Fibroblast of skin of right biceps (primary cell): ENCODE measurements at regions not wholly inside any gene's neighbourhood (a gene's known extent, or its start where the extent isn't known, plus 50 kb on each side); places are given as distances from the start of the nearest gene placed in this dataset.

Experiments used
- DNase-seq: peaks from one replicate; pipeline ENCODE4 v3.0.0-alpha.2; 2013

DNA sequence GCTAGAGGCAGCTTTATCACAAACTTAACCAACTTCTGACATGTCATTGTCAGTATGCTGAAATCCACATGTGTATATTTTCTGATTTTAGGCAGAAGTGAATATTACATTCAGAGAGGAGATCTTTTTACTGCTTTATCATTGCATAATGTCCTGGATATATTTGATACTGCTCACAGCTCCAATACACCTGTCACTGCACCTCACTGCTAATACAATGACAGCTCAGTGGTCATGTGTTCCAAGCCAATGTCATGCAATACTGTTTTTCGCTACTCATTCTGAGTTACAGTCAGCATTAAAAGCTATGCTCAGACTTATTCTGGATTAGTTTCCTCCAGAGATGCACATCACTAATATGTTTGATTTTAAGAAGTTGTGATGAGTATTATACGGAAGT is 1604.6 kb downstream of the HACE1 start:
- DNase-seq = no peak

- DNase-seq = no peak
Observed at GRCh38 chr6:103236923-103237322, 1622.8 kb downstream of the HACE1 start.

DNA sequence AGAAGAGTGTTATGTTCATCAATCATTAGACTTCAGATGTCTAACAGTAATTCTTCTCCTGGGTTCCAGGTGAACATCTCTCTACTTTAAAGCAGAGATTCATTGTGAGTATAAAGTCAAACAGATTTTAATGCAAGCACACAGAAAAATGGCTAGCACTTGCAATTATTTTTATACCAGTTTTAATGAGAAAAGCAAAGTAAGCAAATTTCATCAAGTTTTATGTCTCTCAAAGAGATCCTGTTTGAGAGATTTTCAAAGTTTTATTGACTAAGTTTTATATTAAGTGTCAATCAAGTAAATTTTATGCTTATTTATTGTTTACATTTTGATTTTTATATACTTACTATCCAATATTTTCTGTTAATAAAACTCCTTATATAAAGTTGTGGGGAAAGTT is 1628.5 kb downstream of the HACE1 start:
- DNase-seq = no peak

GRCh38 chr6:103215847-103216246 is 1643.9 kb downstream of the HACE1 start:
- DNase-seq = peak; percentile 1

GRCh38 chr6:103210686-103211085 is 1649.0 kb downstream of the HACE1 start:
- no peak for DNase-seq

- DNase-seq = no peak
Observed at GRCh38 chr6:103198386-103198785, 1661.3 kb downstream of the HACE1 start.

GRCh38 chr6:103193413-103193812 is 1666.3 kb downstream of the HACE1 start:
- DNase-seq = no peak

DNA sequence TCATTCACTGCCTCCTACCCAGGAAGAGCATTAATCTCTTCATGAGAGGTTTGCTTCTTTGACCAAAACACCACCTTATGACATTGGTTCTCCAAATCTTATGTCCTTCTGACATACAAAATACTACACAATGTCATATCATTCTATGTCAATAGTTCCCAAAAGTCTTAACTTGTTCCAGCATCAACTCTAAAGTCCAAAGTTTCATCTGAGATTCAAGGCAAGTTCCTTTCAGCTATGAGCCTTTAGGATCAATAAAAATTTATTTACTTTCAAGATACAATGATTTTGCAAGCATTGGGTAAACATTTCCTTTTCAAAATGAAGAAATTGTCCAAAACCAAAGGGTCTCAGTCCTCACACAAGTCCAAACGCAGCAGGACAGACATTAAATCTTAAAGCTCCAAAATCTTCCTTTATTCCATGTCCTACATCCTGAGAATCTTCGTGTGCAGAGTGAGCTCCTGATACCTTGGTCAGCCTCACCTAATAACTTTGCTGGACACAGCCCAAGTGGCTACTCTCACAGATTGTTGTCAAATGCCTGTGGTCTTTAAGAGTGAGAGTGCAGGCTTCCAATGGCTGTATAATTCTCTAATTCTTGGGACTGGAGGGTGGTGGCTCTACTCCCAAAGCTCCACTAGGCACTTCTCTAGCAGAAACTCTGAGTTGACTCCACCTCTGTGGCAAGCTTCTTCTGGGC is 1668.2 kb downstream of the HACE1 start:
- no peak for DNase-seq

- no peak for DNase-seq
Observed at GRCh38 chr6:103184776-103185175, 1674.9 kb downstream of the HACE1 start.

GRCh38 chr6:103183831-103184411 is 1675.8 kb downstream of the HACE1 start:
- no peak for DNase-seq

- no peak for DNase-seq
Observed at GRCh38 chr6:103178193-103178592, 1681.5 kb downstream of the HACE1 start.

- DNase-seq = no peak
Observed at GRCh38 chr6:103177791-103178190, 1681.9 kb downstream of the HACE1 start.

DNA sequence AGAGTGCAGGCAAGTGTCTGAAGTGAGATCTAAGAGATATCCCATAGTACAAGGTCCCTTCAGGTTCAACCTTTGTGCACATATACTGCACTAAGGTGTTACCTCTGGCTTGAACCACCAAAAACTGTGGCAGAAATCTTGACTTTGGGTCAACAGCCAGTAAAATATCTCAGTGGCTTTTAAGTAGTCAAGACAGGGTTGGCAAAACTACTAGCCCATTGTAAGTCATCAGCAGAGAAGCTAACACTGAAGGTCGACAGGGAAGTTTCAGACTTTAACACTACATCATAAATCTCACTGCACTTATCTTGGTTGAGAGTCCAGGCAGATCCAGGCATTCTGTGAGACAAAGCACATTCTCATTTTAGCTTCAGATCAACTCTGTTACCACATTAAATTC is 1684.7 kb downstream of the HACE1 start:
- DNase-seq = no peak

- DNase-seq = no peak
Observed at GRCh38 chr6:103167345-103168071, 1692.2 kb downstream of the HACE1 start.

DNA sequence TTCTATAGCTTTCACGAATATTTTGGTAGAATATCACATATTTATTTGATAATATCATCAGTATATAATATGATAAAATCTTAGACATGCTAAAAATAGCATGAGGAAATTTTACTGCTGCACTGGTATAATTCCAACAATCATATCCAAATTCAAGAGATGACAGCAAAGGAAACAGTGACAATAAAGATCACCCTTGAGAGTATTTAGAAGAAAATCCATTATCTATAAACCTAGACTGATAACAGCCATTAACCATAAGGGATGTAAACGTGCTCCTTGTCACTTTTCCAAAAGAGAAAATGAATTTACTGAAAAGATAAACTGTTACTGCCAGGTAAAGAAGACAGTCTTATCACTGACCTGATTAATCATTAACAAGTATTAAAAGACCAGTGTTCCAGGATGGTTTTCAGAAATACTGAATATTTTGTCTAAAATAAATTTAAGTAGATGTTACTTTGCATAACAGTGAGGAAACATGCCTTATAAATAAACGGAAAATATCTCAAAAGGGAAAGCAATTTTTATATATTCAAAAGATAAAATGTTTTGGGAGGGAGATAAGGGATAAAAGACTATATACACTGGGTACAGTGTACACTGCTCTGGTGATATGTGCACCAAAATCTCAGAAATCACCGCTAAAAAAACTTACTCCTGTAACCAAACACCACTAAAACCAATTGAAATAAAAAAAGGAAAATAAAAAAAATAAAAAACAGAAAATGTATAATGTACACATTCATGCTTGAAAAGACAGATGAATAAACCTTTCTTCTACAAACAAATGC is 1704.7 kb downstream of the HACE1 start:
- DNase-seq = no peak

DNA sequence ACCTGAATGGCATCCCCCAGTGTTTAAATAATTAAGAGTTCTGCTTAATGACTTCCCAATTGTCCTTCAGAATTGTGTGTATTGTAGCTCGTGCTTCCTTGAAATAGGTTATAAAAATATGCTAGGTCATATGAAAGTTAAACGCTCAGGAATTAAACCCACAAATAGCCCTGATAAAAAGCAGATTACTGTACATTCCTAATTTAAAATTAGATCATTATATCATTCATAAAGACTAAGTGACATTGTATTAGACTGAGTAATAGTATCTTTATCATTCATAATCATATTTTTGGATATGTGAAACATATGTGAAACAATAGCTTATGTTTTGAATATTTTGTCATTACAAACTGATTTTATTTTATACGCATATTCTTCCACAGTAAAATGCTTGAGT is 1706.7 kb downstream of the HACE1 start:
- no peak for DNase-seq

GRCh38 chr6:103142902-103143301 is 1716.8 kb downstream of the HACE1 start:
- no peak for DNase-seq

DNA sequence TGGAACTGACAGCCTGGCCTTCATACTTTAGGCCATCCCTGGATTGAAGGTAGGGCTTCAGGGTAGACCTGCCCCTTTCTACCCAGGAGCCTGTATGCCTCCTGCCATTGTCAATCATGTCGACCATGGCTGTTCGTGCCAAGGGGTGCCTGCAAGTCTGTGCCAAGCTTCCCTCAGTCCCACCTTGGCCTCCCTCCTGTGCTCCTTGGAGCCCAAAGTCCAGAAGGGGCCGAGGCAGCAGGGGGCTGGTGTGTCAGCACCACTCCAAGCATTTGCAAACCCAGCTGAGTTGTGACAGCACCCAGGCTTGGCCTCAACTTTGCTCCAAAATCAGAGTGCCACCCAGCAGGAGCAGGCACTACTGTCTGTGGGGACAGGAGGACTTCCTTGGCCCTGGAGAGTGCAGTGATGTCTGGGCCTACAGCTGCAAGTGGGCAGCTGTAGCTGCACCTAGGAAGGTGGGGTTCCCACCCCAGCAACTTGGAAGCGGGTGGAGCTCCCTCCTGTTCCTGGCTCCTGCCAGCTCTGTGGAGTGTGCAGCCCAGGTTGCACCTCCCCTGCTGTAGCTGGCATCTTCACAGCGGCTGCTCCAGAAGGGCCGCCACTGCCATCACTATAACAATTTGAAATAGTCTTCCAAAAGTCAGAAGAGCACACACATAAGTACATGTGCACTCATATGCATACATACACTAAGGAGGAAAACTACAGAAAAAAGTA is 1719.3 kb downstream of the HACE1 start:
- DNase-seq = no peak

GRCh38 chr6:103139377-103139776 is 1720.3 kb downstream of the HACE1 start:
- DNase-seq = no peak

GRCh38 chr6:103124471-103124870 is 1731.0 kb downstream of the GRIK2 start:
- DNase-seq = no peak

DNA sequence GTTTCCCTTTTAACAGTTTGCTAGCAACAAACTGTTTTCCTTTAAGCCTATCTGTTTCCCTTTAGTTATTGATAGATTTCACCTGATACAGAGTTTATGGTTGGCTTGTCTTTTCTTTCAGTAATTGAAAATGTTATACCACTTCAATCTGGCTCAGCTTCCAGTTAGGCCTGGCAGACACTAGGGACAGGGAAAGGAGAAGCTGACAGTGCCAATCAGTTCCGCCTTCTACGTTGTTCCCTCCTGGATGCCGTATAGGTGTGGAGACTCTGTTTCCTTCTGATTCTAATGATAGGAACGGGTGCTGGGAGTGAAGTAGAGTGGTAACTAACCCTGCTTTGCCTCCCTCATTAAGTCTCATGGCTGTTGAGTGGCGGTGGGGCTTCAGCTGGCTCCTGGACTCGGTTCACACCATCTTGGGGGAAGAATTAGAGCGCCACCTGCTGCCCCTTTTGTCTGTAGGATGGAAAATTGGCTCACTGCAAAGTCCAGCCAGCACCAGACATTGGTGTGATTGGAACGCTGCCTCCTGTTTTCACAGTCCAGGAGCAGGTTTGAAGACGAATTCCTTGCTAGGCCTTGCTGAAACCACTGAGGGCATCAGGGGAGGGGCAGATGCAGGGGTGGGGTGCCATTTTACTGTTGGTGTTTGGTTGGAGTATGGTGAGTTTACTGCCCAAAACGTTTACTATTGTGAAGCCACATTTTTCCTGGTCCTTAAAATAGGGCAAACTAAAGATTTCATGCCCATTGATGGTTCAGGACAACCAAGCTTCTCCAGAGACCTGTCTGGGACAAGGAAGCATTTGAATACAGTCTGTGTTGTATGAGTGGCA is 1729.5 kb downstream of the GRIK2 start:
- peak; percentile 61 for DNase-seq

DNA sequence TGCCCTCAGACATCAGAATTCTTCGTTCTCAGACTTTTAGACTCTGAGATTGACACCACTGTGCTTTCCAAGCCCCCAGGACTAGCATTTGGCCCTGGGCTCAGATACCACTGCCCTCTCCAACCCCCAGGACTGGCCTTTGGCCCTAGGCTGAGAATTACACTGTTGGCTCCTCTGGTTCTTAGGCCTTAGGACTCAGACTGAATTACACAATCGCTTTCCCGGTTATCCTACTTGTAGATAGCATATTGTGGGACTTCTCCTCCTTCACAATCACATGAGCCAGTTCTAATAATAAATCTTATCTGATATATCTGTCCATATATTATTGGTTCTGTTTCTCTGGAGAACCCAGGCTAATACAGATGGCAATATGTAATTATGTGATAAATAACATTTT is 1725.5 kb downstream of the GRIK2 start:
- no peak for DNase-seq
